Activated CD4-positive, alpha-beta T cell treated with anti-CD3 and anti-CD28 coated beads, Interleukin-2, amount 50 U/mL, for 16 hours (primary cell): ENCODE measurements at regions not wholly inside any gene's neighbourhood (a gene's known extent, or its start where the extent isn't known, plus 50 kb on each side); places are given as distances from the start of the nearest gene placed in this dataset.

Experiments used
- DNase-seq: peaks from one replicate; pipeline ENCODE4 v3.0.0-alpha.2; 2020

DNA sequence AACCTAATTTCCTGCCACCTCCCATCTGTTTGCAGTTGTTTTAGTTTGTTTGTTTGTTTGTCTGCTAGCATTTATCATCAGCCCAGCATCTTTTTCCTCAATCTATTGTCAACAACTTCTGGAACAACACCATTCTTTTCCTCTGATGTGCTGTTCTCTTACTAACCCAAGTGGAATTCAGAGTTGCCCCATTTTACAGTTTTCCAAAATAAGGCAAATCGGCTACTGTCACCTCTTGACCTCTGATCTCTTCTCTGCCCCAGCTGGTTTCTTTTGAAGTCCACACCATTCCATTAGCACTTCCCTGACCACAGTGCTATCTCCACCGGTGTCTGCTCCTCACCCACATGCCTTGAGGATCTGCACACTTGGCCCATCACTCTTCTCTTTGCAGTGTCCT is 102.4 kb downstream of the EFNB2 start:
- no peak for DNase-seq

DNA sequence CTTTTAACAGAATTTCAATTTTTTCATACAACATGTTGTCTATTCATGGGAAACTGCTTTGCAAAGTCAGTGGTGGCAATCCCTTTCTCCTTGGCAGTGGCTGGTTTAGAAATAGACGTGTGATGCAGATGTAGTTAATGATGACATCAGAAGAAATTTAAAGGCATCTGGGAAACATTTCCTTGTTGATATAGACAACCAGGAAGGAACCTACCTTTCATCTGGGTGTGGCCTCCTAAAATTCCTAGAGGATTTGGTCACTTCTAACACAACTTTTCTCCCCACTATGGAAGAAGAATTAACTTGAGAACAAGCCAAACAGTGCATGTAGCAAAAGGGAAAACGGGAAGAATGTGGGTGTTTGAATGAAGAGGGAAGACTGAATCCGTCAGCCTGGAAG is 102.8 kb downstream of the EFNB2 start:
- DNase-seq = no peak

DNA sequence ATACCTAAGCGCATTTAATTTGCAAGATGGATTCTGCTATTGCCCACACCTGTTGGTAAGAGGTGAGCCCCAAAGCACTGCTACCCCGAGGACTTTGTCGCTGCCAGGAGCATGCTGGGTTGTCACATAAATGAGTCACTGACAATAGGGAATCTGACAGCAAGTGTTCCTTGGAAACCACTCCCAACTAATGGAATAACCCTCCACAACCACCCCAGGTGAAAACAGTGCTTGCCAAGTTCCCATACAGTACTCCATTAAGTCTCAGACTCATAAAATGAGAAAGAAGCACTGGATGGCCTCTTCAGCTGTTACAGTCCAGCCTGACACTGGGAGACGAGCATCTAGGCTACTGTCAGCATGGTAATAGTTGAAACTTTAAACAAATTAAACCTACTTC is 108.6 kb downstream of the EFNB2 start:
- DNase-seq = no peak

DNA sequence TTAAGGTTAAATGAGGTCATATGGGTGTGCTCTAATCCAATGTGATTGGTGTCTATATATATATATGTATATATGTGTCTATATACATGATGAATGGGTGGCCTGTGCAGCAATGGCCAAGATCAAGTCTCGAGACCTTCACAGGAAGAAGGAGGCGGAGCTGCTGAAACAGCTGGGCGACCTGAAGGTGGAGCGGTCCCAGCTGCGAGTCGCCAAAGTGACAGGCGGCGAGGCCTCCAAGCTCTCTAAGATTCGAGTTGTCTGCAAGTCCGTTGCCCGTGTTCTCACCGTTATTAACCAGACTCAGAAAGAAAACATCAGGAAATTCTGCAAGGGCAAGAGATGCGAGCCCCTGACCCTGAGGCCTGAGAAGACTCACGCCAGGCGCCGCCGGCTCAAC is 109.8 kb downstream of the EFNB2 start:
- no peak for DNase-seq

DNA sequence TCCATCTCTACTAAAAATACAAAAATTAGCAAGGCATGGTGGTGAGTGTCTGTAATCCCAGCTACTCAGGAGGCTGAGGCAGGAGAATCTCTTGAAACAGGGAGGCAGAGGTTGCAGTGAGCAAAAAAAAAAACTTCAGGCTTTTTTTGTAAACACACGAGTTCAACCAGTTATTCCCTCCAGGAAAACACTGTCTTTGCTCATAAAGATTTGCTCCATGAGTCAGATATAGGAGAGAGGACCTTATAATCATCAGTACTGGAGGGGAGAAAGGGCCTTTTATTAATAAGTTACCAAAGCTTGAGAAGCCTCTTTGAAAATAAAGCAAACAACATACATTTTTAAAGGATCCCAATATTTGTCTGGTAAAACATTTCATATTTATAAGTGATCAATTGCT is 110.7 kb downstream of the EFNB2 start:
- DNase-seq = no peak

DNA sequence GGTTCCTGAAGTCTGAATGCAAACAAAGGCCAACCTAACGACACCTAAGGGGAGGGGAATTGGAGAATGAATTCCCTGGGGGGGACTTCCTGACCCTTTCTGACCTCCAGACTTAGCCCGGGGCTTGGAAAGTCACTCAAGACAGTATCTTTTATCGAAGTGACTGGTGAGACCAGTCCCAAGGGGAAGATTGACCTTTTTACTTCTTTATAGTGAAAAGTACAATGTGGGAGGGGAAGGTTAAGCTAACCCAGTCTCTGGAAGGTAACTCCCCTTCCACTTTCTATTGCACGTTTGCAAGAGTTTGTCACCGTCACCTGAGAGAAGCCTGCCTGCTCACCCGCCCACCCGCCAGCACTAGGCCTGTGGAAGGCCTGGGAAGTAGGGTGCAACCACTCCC is 111.9 kb downstream of the EFNB2 start:
- DNase-seq = no peak

DNA sequence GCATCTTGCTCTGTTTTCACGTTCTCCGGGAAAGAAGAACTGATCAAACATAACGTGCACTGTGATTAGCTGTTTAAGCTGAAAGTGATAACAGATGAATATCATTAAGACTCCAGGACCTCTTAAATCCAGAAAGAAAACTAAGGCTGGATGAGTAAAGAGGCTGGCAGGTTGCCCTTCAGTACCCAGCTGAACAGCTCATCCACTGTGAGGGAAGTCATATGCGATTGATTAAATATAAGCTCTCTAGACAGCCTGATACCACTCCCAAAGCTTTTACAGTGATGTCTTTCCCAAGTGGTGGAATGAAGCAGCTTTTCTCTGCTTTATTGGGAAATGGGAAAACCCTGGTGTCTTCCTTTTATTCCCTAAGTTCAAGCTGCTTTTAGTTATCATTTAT is 116.9 kb downstream of the EFNB2 start:
- DNase-seq = no peak

DNA sequence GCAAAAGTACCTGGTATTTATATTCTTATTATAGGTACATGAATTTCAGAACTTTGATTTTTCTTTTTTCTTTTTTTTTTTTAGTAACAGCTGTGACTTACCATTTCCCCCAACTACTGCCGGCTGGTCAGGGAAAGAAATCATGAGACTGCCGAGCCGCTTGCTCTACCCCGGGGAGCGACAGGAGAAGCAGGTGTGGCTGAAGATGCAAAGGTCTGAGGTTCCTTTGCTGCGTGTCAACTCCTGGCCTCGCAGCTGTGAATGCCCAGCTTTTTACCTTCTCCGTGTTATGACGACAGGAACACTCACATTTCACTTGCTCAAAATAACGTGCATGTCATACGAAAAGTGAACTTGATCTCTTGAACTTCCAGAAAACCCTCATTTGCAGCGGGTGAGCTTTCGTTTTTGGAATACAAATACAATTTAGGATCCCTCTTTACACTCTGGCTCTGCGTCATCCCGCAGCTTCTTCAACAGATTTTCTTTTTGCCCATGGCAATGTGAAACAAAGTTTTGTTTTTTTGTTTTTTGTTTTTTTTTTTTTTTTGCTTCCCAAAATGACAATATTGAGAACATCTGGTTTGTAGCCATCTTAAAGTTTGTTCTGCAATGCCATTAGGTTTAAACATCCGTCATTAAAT is 117.9 kb downstream of the EFNB2 start:
- DNase-seq = no peak

DNA sequence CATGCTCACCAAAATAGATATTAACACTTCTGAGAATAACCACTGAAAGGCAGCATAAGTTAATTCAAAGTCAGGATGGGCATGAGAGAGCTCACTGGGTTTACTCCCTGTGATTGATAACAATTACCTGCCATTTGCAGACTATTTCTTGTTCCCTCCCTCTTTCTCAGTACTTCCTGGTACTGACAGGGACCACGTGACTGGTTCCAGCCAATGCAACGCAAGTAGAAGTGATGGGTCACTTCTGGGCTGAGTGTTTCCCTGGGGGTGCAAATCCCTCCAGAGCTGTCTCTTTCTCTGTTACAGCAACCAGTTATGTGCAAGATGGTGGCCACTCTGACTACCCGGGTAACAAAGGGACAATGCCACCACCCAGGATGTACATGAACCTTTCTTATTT is 118.8 kb downstream of the EFNB2 start:
- DNase-seq = no peak

DNA sequence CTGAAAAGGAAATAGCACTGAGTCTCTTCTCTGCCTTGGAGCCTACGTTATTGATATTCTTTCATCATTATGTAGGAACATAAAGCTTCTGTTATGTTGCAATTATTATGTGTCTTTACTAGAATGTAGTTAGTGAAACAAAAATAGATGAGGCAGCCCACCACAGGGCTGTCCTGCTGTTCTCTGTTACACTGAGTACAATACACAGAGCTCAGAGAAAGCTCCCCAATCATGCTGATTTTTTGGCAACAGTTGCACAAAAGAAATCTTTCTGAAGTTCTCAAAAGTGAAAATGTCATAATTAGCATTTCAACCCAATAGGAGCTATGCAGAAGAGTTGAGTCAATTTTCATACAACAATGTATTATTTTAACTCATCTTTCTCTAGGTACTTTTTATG is 119.5 kb downstream of the EFNB2 start:
- no peak for DNase-seq

DNA sequence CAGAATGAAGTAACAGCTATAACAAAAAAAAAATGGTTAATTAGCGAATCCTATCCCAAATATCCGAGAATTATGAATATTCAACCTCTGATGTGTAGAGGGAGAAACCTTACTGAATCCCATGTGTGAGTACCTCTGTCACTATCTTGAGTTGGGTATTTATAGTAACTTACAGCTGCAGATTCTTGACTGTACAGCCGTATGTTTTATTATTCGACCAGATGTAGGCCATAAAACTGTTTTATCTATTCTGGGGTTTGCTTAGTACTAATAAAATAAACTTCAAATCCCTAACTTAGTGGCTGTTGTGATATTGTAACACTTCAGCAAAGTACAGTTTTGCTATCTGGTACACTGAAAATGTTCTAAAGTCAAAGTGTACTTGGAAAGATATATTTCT is 120.0 kb downstream of the EFNB2 start:
- DNase-seq = no peak

DNA sequence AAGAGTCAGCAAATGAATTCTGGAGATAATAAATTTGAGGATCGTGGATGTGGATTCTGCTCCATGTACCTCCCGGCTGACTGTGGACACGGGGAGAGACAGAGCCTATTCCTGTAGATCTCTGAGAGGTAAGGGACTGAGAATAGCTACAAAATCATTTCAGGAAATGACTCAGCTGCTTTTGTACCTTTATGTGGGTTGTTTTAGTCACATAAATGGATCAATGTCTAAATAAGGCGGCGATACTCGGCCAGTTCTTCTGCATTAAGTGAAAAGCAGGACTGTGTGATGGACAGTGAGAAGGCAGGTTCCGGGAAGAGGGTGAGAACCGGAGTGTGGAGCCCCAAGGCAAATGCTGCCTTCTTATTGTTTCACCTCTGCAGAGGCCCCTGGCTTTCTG is 128.1 kb downstream of the EFNB2 start:
- DNase-seq = no peak

DNA sequence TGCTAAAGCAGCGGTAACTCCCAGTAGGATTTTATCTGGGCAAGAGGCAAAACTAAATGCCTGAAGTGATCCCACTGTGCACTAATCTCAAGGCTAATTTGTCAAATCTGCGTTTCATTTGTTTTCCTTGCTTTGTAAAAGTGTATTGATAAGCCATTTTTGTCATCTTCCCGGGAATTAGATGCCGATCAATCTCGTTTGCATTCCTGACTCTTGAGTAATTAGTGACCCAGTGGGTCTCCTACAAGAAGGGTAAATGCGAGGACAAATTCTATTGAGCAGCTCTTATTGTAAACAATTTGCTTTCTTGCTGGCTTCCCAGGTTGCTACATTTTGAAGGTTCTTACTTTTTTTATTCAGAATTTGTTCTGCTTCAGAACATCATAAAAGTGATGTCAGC is 129.7 kb downstream of the EFNB2 start:
- DNase-seq = no peak

DNA sequence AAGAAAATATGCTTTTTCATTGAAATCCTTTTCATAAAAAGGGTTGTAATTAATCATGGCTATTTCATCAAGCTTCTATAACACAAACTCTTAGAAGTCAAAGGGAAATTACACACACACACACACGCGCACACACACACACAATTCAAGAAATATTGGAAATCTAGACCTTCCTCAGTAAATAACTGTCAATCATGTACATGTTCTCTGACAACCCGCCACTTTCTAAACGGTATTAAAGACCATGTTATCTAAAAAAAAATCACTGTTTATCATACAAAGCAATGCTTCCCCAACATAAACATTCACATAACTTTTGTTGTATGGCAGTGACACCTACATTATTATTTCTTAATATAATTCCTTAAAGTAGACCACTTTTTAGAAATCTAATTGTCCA is 132.2 kb downstream of the EFNB2 start:
- no peak for DNase-seq

DNA sequence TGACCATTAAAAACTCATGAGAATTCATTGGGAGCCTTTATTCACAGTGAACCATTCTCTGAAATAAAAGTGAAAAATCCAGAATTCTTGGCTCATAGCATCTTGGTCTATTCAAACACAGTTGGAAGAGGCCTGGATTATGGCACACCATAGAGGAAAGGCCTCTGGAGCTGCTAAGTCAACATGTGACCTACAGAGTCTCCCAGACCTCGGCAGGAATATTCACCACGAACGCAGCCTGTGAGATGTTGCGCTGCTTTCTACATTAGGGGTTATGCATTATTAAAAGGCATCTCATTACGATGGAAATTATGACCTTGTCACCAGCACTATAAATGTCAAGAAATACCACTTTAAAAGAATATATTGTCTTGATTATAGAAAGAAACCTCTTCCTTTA is 132.6 kb downstream of the EFNB2 start:
- no peak for DNase-seq

DNA sequence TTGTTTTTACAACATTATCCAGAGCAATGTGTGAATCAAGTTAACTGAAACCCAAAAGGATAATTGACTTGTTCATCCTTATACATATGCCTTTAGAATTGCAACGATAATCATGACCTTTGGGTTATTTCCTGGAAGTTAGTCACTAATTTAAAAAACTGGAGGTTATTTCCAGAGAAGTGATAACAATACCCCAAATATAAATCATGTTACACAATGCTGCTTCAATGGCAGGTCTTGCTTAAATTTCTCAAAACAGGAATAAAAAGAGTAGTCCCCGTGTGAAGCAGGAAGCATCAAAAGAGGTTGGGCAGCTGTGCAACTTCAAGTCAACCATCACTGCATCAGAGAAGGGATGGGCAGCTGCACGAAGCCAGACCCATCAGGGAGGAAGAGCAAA is 134.4 kb downstream of the EFNB2 start:
- DNase-seq = no peak

DNA sequence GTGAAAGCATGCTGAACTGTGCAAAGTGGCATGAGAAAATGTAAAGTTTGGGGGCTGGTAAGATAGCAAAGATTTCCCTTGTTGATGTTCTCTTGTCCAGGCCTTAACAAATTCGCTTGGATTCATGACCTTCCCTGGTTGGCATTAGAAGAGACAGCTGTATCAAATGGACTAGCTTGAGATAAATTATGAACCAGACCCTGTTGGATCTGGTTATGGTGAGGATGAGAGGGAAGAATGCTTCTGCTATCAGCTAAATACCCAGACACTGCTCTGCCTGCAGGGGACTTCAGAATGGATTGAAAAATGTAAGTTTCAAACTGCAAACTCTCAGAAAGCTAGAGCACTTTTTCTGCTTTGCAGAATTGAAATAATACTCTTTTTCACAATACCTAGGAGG is 135.2 kb downstream of the EFNB2 start:
- DNase-seq = no peak

DNA sequence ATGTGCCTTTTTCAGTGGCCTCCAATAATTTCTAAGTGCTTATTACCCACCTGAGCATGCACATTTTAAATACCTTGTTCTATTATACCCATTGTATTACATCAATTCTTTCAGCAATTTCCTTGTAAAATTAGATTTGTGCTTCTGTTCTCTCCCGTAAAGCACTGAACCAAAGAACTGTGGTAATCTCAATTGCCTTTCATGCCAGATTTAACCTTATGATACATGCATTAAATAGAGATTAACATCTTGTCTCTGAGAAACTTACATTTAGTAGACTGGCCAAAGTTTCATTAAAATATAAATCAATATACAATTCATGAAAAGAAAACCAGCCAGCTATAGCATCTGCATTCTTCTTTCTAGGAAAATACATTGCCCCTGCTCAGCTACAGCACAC is 137.2 kb downstream of the EFNB2 start:
- DNase-seq = no peak

DNA sequence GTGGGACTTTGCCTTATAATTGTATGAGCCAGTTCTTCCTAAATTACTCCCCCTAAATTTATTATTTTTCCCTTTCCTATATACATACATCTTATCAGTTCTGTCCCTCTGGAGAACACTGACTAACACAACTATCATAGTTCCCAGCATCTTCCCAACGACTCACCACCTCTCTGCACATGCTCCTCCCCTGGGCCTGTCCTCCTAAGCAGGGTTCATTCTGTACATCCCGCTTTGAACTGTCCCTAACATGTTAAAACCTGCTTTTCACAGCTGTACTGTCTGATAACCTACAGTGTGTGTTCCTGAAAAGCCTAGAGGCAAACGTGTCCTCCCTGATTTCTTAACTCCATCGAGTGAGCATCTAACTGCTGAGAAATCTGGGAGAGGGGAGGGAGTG is 141.7 kb downstream of the EFNB2 start:
- no peak for DNase-seq

DNA sequence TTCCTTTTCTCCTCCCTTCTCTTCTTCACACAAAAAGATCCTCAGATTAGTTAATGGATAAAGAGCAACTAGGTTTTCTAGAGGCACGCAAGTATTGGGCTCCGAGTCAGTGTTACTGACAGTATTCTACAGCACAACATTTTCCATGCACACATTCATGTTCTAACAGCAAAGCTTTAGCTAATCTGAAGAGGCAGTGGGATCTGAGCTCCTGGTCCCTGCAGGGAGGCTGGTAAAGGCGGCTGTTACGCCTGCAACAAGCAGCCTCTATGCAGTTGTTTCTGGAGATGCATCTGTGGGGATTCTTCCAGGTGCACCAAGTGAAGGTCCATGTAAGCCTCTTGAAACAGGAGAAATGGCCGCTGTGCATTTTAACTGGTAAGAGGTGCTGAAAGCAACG is 143.8 kb downstream of the EFNB2 start:
- no peak for DNase-seq

DNA sequence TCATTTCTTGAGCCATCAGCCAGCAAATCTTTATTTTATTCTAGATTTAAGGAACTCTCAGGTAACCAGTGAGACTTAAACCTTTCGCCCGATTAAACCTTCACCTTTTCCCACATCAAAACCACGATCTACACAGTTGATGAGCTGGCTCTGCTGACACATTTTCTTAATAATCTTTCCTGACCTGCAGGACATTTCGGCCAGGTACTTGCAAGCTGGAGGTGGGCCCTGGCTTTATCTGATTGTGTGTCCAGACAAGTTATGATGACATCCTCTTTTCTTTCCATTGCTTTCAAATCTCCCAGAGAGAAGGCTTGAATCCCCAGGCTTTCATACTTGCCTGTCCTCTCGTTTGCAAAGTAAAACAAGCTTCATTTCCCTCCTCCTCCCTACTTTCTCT is 144.2 kb downstream of the EFNB2 start:
- no peak for DNase-seq

DNA sequence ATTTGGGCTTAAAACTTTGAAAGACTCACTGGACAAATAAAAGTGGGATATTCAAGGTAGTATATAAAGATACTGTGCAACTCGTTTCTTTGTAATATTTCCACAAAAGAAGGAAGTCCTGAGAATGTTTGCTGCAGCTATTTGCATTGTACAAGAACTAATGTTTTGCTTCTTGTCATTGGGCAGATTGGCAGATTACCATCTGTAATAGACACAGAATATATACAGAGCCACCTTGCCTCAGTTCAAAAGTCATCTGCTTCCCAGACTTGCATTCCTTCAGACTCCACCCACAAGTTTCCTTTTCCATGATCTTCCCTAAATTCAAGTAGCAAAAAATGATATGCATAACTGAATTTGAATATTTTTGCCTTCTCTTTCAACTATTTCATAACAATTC is 145.1 kb downstream of the EFNB2 start:
- no peak for DNase-seq

DNA sequence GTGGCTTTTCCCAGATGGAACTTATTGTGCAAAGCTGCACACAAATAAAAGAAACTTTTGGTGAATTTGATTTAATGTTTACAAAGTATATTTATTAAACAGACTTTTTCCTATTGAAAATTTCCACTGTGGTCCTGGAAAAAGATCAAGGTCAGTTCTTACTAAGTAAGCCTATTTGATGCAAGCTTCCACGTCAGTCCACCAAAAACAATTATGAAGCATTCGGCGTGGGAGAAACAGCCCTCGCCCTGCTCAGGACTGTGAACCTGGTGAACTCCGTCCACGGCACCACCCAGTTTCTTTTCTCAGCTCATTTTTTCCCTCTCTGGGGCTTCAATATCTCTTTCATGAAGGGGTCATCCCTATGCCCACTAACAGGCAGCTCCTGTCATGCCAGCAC is 149.8 kb downstream of the EFNB2 start:
- DNase-seq = no peak

DNA sequence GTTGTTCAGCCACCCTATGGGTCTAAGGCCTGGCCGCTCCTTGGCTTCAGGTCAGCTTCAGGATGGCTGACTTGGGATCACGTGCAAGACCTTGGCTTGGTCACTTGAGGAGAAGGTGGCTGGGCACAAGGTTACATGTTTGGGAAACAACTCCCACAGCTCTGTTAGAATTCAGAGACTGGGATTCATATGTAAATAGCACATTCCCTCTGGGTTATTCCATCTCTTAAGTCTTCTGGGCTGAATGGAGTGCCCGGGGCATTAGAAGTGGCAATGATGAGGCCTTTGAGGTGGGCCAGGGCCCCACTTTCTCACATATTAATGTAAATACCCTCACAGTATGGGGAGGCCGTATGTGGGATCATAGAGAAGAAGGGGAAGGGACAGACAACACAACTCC is 150.9 kb downstream of the EFNB2 start:
- no peak for DNase-seq

DNA sequence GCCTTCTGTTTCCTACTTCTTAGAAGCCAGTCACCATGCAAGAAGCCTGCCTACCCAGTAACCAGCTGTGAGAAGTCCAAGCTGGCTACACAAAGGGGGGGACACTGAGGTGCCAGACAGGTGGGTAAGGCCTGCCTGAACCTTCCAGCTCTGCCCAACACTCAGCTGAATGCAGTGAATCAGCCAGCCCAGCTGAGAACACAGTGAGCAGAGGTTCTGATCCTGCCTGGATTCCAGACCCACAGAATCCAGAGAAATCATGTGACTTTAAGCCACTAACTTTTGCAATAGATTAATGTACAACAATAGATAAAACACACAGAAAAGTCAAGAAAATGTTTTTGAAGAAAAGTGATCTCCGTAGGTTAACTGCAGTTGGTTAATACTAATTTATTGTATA is 151.7 kb downstream of the EFNB2 start:
- DNase-seq = no peak

DNA sequence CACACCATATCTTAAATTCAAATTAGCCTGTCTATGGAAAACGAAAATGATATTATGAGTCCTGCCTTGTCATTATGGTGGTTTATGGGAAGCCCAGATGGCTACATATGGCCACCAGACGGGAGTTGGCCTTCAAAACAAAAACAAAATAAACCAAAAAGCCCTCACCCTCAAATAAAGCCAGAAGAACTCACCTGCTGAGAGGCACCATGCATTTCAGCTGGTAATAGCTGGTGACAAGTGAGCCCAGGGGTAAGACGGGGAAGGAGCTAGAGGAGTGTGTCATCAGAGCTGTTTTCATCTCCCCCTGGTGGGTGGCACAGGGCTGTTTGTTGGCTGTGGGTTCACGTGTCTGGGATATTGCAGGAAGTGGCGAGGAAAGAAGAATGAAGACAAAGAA is 152.9 kb downstream of the EFNB2 start:
- DNase-seq = no peak
